Tibial artery (tissue), 4 donors: ENCODE measurements at regions not wholly inside any gene's neighbourhood (a gene's known extent, or its start where the extent isn't known, plus 50 kb on each side); places are given as distances from the start of the nearest gene placed in this dataset.
"Not testable (repeated sequence)": the region's sequence is repeated elsewhere in the genome, so short reads cannot be mapped to it uniquely, and the experiment has no call there.

Experiments used
- DNase-seq, 2 donors: peaks; one replicate each; pipeline ENCODE4 v3.0.0-alpha.2; 2019
- H3K27ac ChIP-seq, 2 donors: fragments of 200-600 bp; sonication (generic) in 1 of 2; 1 replicate in 1 of 2; 2 replicates in 1 of 2; pipeline ENCODE4 v1.5.1; 2018 to 2019; ENCODE audit warnings: mild to moderate bottlenecking in 1 of 2
- H3K27me3 ChIP-seq, 2 donors: fragments of 200-600 bp; sonication (generic) in 1 of 2; one replicate each; pipeline versions ENCODE4 v1.5.1 to v1.6.0; 2016 to 2019
- H3K36me3 ChIP-seq, 3 donors: fragments of 200-600 bp; sonication (generic) in 2 of 3; one replicate each; pipeline ENCODE4 v1.5.1; 2016 to 2019; ENCODE audit warnings: mild to moderate bottlenecking in 2 of 3
- H3K4me1 ChIP-seq, 4 donors: fragments of 200-600 bp; sonication (generic) in 2 of 4; 1 replicate in 3 of 4; 2 replicates in 1 of 4; pipeline ENCODE4 v1.5.1; 2016 to 2019
- H3K4me3 ChIP-seq, 2 donors: fragments of 200-600 bp; sonication (generic) in 1 of 2; 1 replicate in 1 of 2; 2 replicates in 1 of 2; pipeline ENCODE4 v1.5.1; 2018 to 2019; ENCODE audit warnings: mild to moderate bottlenecking in 2 of 2
- H3K9me3 ChIP-seq, 3 donors: fragments of 200-600 bp; sonication (generic) in 1 of 3; one replicate each; pipeline ENCODE4 v1.5.1; 2016 to 2019
- CTCF ChIP-seq, 2 experiments: fragments of 200-600 bp in 1 of 2; fragments of 450-650 bp in 1 of 2; IDR thresholded peaks; one replicate each; pipeline ENCODE4 v1.5.1; 2017 to 2019; ENCODE audit warnings: antibody characterized with exemption in 2 of 2, mild to moderate bottlenecking in 1 of 2, moderate library complexity in 1 of 2
- intact Hi-C: fragments of 100-400 bp; cut with DNase I; formaldehyde crosslinking; loops from one replicate; pipeline ENCODE4 v1.15.0; 2023; ENCODE audit warnings: low total_unique reads

- intact Hi-C loops: no loop called here
- no peak for TF ChIP-seq CTCF (IDR thresholded peaks at IDR 0.05)
- no peak for DNase-seq
- H3K4me1 ChIP-seq: no peaks in the 10 kb centered on the region
- no peaks in the 10 kb centered on the region for H3K36me3 ChIP-seq
- no peak overlapping the region for H3K27ac ChIP-seq
- no peak overlapping the region for H3K4me3 ChIP-seq
- no peaks in the 10 kb centered on the region for H3K27me3 ChIP-seq
- H3K9me3 ChIP-seq: no peaks in the 10 kb centered on the region
These were observed 78.1 kb upstream of the PDE1A start for GRCh38 chr2:182504903-182505302.

GRCh38 chr2:182506606-182507005 lies 79.8 kb upstream of the PDE1A start:
- H3K36me3 ChIP-seq: no peaks in the 10 kb centered on the region
- DNase-seq: no peak
- H3K27me3 ChIP-seq: no peaks in the 10 kb centered on the region
- intact Hi-C loops: no loop called here
- no peak overlapping the region for H3K4me3 ChIP-seq
- no peaks in the 10 kb centered on the region for H3K4me1 ChIP-seq
- TF ChIP-seq CTCF (IDR thresholded peaks at IDR 0.05): no peak
- H3K9me3 ChIP-seq: no peaks in the 10 kb centered on the region
- no peak overlapping the region for H3K27ac ChIP-seq

- H3K4me1 ChIP-seq, intact Hi-C loops, H3K36me3 ChIP-seq, H3K27ac ChIP-seq, H3K27me3 ChIP-seq, H3K4me3 ChIP-seq, DNase-seq, H3K9me3 ChIP-seq: not testable (repeated sequence)
These were observed 81.7 kb upstream of the PDE1A start for GRCh38 chr2:182508583-182508982.

GRCh38 chr2:182509216-182509615 lies 82.4 kb upstream of the PDE1A start:
- no peak for TF ChIP-seq CTCF (IDR thresholded peaks at IDR 0.05)
- Histone ChIP-seq H3K4me1 (no peaks in the 10 kb centered on the region), H3K27me3 (no peaks in the 10 kb centered on the region), H3K9me3 (peaks cover 0 to 3% (median 0%) of the 10 kb centered on the region in 3 donors), H3K36me3 (no peaks in the 10 kb centered on the region), H3K27ac (no peak overlapping the region), H3K4me3 (no peak overlapping the region)
- intact Hi-C loops: no loop called here
- DNase-seq: no peak

GRCh38 chr2:182521453-182522404 lies 94.9 kb upstream of the PDE1A start:
- Histone ChIP-seq H3K4me1 (peaks cover 0 to 11% (median 0%) of the 10 kb centered on the region in 4 donors), H3K36me3 (no peaks in the 10 kb centered on the region), H3K27ac (no peak overlapping the region), H3K4me3 (no peak overlapping the region), H3K9me3 (no peaks in the 10 kb centered on the region), H3K27me3 (no peaks in the 10 kb centered on the region)
- DNase-seq: no peak
- TF ChIP-seq CTCF (IDR thresholded peaks at IDR 0.05): no peak
- intact Hi-C loops: no loop called here

GRCh38 chr2:182522405-182522896 lies 95.6 kb upstream of the PDE1A start:
- H3K9me3 ChIP-seq: no peaks in the 10 kb centered on the region
- H3K4me3 ChIP-seq: peak overlapping the region in 1 of 2 donors; percentile 28
- H3K27ac ChIP-seq: no peak overlapping the region
- H3K36me3 ChIP-seq: no peaks in the 10 kb centered on the region
- peaks cover 0 to 11% (median 0%) of the 10 kb centered on the region in 4 donors for H3K4me1 ChIP-seq
- intact Hi-C loops: no loop called here
- DNase-seq: no peak
- no peak for TF ChIP-seq CTCF (IDR thresholded peaks at IDR 0.05)
- no peaks in the 10 kb centered on the region for H3K27me3 ChIP-seq
